Hepatocyte (in vitro differentiated cells): ENCODE measurements at regions not wholly inside any gene's neighbourhood (a gene's known extent, or its start where the extent isn't known, plus 50 kb on each side); places are given as distances from the start of the nearest gene placed in this dataset.

Experiments
- DNase-seq: peaks from one replicate; pipeline ENCODE4 v3.0.0-alpha.2; 2016; ENCODE audit warnings: low spot score
- H2AFZ ChIP-seq: fragments of 200-600 bp; sonication (generic); 2 replicates; pipeline ENCODE4 v1.6.0; 2016; ENCODE audit warnings: antibody characterized with exemption, mild to moderate bottlenecking
- H3K27ac ChIP-seq: fragments of 200-600 bp; sonication (generic); 2 replicates; pipeline ENCODE4 v1.5.1; 2016; ENCODE audit warnings: mild to moderate bottlenecking
- H3K27me3 ChIP-seq: fragments of 200-600 bp; sonication (generic); 2 replicates; pipeline ENCODE4 v1.6.1; 2016
- H3K36me3 ChIP-seq: fragments of 200-600 bp; sonication (generic); replicated peaks from 2 replicates; pipeline ENCODE4 v1.5.1; 2016; ENCODE audit warnings: low read depth; ENCODE audit not compliant: insufficient read depth
- H3K4me1 ChIP-seq: fragments of 200-600 bp; sonication (generic); 2 replicates; pipeline ENCODE4 v1.5.1; 2016; ENCODE audit warnings: mild to moderate bottlenecking, moderate library complexity; ENCODE audit not compliant: insufficient read depth
- H3K4me2 ChIP-seq: fragments of 200-600 bp; sonication (generic); 2 replicates; pipeline ENCODE4 v1.6.0; 2016
- H3K4me3 ChIP-seq: fragments of 200-600 bp; sonication (generic); 2 replicates; pipeline ENCODE4 v1.5.1; 2016; ENCODE audit warnings: mild to moderate bottlenecking
- H3K79me2 ChIP-seq: fragments of 200-600 bp; sonication (generic); 2 replicates; pipeline ENCODE4 v1.6.0; 2017; ENCODE audit warnings: mild to moderate bottlenecking
- H3K9me2 ChIP-seq: fragments of 200-600 bp; sonication (generic); replicated peaks from 2 replicates; pipeline ENCODE4 v1.6.0; 2017; ENCODE audit warnings: mild to moderate bottlenecking; ENCODE audit not compliant: insufficient read depth
- H3K9me3 ChIP-seq: fragments of 200-600 bp; sonication (generic); 2 replicates; pipeline ENCODE4 v1.5.1; 2016; ENCODE audit warnings: low read depth, mild to moderate bottlenecking
- H4K20me1 ChIP-seq: fragments of 200-600 bp; sonication (generic); 2 replicates; pipeline ENCODE4 v1.6.0; 2016; ENCODE audit warnings: mild to moderate bottlenecking; ENCODE audit not compliant: insufficient read depth, poor library complexity, severe bottlenecking
- CTCF ChIP-seq: fragments of 200-600 bp; sonication (generic); IDR thresholded peaks from 2 replicates; pipeline ENCODE4 v1.5.1; 2016; ENCODE audit warnings: antibody characterized with exemption, mild to moderate bottlenecking; ENCODE audit not compliant: poor library complexity
- EZH2 ChIP-seq: fragments of 200-600 bp; sonication (generic); IDR thresholded peaks from 2 replicates; pipeline ENCODE4 v1.6.1; 2016; ENCODE audit warnings: antibody characterized with exemption, mild to moderate bottlenecking, borderline replicate concordance
- EZH2phosphoT487 ChIP-seq: fragments of 200-600 bp; sonication (generic); IDR thresholded peaks from one replicate; pipeline ENCODE4 v1.6.1; 2018; ENCODE audit warnings: antibody characterized with exemption, mild to moderate bottlenecking, low read depth, moderate library complexity; ENCODE audit not compliant: unreplicated experiment, severe bottlenecking
- WGBS: methylation state at CpG from one replicate; pipeline ENCODE4 v1.1.6; 2016; ENCODE audit warnings: low lambda C conversion rate; ENCODE audit errors: missing lambda C conversion rate; 5-methylcytosine and 5-hydroxymethylcytosine counted together

- no peaks in the 10 kb centered on the region for H3K79me2 ChIP-seq
- no peaks in the 10 kb centered on the region for H3K9me2 ChIP-seq
- H3K36me3 ChIP-seq, result no peaks in the 10 kb centered on the region
- H3K4me2 ChIP-seq, result no peak overlapping the region
- no peak overlapping the region for H3K4me3 ChIP-seq
- H3K9me3 ChIP-seq, result no peaks in the 10 kb centered on the region
- H3K27ac ChIP-seq, result no peak overlapping the region
- DNase-seq, result no peak
- no peak for TF ChIP-seq EZH2
- H4K20me1 ChIP-seq, result no peaks in the 10 kb centered on the region
- H3K27me3 ChIP-seq, result peaks cover 4% of the 10 kb centered on the region
- no peaks in the 10 kb centered on the region for H3K4me1 ChIP-seq
- no peak overlapping the region for H2AFZ ChIP-seq
- WGBS, result 72% methylated on average over 6 of the region's 6 CpGs
Observed at GRCh38 chr3:148203297-148204010, 494.2 kb upstream of the AGTR1 start.

- H3K4me2 ChIP-seq, result no peak overlapping the region
- no peak for DNase-seq
- H3K36me3 ChIP-seq, result no peaks in the 10 kb centered on the region
- H3K9me2 ChIP-seq, result no peaks in the 10 kb centered on the region
- no peaks in the 10 kb centered on the region for H4K20me1 ChIP-seq
- H2AFZ ChIP-seq, result no peak overlapping the region
- H3K4me3 ChIP-seq, result no peak overlapping the region
- TF ChIP-seq CTCF, result no peak
- no peak for TF ChIP-seq EZH2
- TF ChIP-seq EZH2phosphoT487, result no peak
- no peak overlapping the region for H3K27ac ChIP-seq
- no peaks in the 10 kb centered on the region for H3K9me3 ChIP-seq
- 63% methylated on average over 1 of the region's 1 CpG for WGBS
- H3K4me1 ChIP-seq, result no peaks in the 10 kb centered on the region
- no peaks in the 10 kb centered on the region for H3K79me2 ChIP-seq
- H3K27me3 ChIP-seq, result peaks cover 4% of the 10 kb centered on the region
Observed at GRCh38 chr3:148204131-148204530, 493.6 kb upstream of the AGTR1 start.

GRCh38 chr3:148205977-148206376 lies 491.7 kb upstream of the AGTR1 start:
- Histone ChIP-seq H4K20me1 (no peaks in the 10 kb centered on the region), H3K9me3 (no peaks in the 10 kb centered on the region), H3K4me1 (no peaks in the 10 kb centered on the region), H3K4me2 (no peak overlapping the region), H3K79me2 (no peaks in the 10 kb centered on the region), H3K9me2 (no peaks in the 10 kb centered on the region), H3K36me3 (no peaks in the 10 kb centered on the region), H3K4me3 (no peak overlapping the region), H2AFZ (no peak overlapping the region), H3K27ac (no peak overlapping the region), H3K27me3 (peaks cover 4% of the 10 kb centered on the region)
- 69% methylated on average over 2 of the region's 2 CpGs for WGBS
- DNase-seq, result no peak
- TF ChIP-seq EZH2phosphoT487, result no peak
- TF ChIP-seq EZH2, result no peak
- no peak for TF ChIP-seq CTCF

- peaks cover 4% of the 10 kb centered on the region for H3K27me3 ChIP-seq
- H3K9me2 ChIP-seq, result no peaks in the 10 kb centered on the region
- no peaks in the 10 kb centered on the region for H3K4me1 ChIP-seq
- no peaks in the 10 kb centered on the region for H3K79me2 ChIP-seq
- WGBS, result 57% methylated on average over 1 of the region's 1 CpG
- no peak overlapping the region for H3K4me2 ChIP-seq
- H3K36me3 ChIP-seq, result no peaks in the 10 kb centered on the region
- no peak for TF ChIP-seq EZH2phosphoT487
- TF ChIP-seq EZH2, result no peak
- no peak for TF ChIP-seq CTCF
- no peak overlapping the region for H3K27ac ChIP-seq
- DNase-seq, result no peak
- H4K20me1 ChIP-seq, result no peaks in the 10 kb centered on the region
- H3K9me3 ChIP-seq, result no peaks in the 10 kb centered on the region
- no peak overlapping the region for H3K4me3 ChIP-seq
- H2AFZ ChIP-seq, result no peak overlapping the region
Observed at GRCh38 chr3:148206446-148206845, 491.3 kb upstream of the AGTR1 start.
